Midbrain (tissue), 1 donor: ENCODE measurements at regions not wholly inside any gene's neighbourhood (a gene's known extent, or its start where the extent isn't known, plus 50 kb on each side); places are given as distances from the start of the nearest gene placed in this dataset.
"Not testable (repeated sequence)": the region's sequence is repeated elsewhere in the genome, so short reads cannot be mapped to it uniquely, and the experiment has no call there.

Experiments
- DNase-seq: peaks from one replicate; lab custom pipeline; 2025; lab: John Stamatoyannopoulos, UW

DNA sequence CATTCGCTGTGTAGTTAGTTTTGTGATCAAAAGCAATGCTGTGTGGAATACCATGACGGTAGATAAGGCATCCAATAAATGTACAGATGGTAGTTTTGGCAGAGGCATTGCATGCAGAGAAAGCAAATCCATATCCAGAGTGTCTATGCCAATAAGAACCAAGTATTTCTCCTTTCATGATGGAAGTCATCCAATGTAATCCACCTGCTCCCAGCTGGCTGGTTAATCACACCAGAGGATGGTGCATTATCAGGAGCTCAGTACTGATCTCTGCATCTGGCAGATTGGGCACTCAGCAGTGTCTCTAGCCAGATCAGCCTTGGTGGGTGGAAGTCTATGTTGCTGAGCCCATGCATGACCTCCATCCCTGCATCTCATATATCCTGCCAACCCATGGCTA, 677.7 kb upstream of the NECTIN3 start:
- DNase-seq = no peak

GRCh38 chr3:110397115-110397514, 674.5 kb upstream of the NECTIN3 start:
- DNase-seq = no peak

- no peak for DNase-seq
Observed at GRCh38 chr3:110400315-110400714, 671.3 kb upstream of the NECTIN3 start.

- no peak for DNase-seq
Observed at GRCh38 chr3:110405830-110406585, 665.6 kb upstream of the NECTIN3 start.

DNA sequence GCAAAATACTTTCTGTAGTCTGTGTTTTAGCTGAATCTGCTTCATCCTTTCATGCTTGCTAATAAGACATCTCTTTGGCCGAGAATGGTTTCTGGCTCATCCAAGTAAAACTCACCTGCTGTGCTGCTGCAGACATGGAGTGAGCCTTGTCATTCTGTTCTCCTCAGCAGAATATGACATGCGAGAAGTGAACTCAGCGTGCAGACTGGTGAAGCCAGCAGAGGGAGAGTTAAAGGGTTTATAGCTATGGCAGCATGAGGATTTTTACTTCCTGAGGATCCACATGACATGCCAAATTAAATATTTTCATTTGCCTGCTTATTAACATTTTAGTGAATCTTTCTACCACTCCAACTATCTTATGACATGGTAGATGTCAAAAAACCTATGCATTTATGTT, 658.4 kb upstream of the NECTIN3 start:
- no peak for DNase-seq

- DNase-seq = no peak
Observed at GRCh38 chr3:110413807-110414748, 657.5 kb upstream of the NECTIN3 start.

DNA sequence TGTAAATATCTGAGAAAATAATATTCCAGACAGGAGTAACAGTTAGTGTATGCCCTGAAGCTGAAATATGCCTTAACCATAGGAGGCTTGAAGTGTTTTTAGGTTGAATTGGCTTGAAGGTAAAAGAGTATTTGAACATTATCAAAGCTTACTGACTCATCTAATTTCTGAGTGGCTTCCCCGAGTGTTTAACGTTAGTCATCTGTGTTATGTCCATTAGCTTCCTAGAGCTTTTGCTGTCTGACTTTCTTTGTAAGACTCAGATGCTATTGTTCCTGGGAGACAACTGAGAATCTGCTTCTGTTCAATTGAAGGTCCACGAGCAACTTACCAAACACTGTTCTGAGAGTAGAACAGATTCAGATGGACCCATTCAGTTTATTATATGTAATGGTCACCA, 656.8 kb upstream of the NECTIN3 start:
- DNase-seq = no peak

DNA sequence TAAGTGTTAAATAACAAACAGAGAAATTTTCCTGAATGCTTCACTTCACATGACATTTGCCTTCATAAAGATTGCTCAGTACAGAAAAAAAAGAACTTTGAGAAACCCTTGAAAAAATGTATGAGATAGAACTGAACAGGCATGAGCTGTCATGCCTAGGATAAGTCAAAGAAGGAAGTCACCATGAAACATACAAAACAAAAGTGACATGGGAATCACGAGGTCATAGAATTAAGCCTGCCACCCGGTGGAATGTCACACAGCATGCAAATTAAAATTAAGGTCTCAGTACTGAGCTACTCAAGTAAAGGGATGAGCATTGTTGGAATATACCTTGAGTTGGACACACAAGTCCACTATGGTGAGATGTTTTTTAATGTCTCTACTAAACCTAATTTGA, 652.5 kb upstream of the NECTIN3 start:
- no peak for DNase-seq

DNA sequence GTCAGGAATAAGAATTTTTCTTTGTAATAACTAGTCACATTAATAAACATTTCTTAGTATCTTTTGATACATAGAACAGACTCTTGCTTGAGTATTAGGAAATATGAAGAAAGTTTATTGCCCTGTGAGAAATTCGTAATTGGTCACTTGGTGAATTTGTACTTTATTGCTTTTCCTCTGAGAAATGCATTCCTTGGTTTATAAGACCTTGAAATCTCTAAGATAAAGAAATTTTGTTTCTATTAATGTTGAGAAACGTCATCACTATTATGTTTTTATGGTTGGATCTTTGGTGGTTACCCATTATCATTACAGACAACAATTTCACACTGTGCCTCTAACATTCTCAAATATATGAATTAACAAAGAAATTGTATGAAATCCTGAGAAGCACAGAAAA, 652.0 kb upstream of the NECTIN3 start:
- no peak for DNase-seq

DNA sequence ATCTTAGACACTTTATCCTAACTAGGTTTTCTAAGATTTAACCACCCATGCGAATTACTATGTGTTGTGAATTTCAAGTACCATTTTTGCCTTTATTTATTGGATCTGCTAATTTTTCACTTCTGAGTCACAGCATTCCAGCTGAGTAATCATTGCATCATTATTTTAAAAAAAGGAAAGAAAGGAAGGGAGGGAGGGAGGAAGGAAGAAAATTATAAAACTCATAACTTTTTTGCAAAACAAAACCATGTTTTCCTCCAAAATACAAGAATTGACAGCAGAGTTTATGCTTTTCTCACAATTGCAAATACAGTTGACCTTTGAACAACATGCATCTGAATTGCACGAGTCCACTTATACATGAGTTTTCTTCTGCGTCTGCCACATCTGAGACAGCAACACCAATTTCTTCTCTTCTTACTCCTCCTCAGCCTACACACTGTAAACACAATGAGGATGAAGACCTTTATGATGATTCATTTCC, 651.4 kb upstream of the NECTIN3 start:
- no peak for DNase-seq

DNA sequence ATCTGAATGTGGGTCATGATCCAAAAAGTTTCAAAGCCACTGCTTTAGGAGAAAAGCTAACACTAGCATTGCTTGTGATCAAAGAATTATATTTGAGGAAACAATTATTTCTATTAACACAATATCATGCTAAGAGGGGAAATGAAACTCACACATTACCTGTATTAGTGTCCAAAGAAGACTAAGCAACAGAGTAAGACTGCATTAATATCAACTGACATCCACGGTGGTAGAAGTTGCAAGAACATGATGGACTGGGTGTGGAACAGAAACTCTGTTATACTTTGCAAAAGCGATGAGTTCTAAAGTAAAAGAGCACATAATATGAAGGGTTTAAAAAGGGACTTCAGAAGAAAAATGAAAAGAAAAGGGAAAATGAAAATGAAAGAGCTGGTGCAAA, 648.3 kb upstream of the NECTIN3 start:
- no peak for DNase-seq

DNA sequence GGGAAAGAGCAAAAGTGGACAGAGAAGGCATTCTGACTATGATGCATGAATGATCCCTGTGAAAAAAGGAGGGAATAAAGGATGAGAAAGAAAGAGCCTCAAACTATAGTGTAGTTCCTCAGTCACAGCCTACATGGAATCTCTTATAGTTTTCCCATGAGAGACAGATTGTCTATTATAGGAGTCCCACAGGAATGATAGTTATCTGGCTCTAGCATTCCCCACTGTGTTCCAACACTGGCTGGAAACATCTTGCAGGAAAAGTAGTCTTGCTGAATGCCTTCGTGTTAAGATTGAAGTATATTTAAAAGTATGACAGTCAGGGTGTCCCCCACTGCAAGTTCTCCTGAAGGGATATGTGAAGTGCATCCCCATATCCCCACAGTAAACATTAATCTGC, 641.5 kb upstream of the NECTIN3 start:
- no peak for DNase-seq

- no peak for DNase-seq
Observed at GRCh38 chr3:110436209-110436608, 635.4 kb upstream of the NECTIN3 start.

GRCh38 chr3:110440066-110440653, 631.5 kb upstream of the NECTIN3 start:
- not testable (repeated sequence) for DNase-seq

GRCh38 chr3:110454066-110454465, 617.5 kb upstream of the NECTIN3 start:
- no peak for DNase-seq

DNA sequence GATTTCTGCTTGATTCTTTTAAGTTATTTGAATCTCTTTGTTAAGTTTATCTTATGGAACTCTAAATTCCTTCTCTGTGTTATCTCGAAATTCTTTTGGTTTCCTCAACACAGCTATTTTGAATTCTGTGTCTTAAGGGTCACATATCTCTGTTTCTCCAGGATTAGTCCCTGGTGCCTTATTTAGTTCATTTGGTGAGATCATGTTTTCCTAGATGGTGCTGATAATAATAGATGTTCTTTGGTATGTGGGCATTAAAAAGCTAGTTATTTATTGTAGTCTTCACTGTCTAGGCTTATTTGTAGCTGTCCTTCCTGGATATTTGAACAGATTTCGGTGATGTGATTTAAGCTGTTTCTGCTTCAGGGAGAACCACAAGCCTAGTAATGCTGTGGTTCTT, 615.6 kb upstream of the NECTIN3 start:
- no peak for DNase-seq

DNA sequence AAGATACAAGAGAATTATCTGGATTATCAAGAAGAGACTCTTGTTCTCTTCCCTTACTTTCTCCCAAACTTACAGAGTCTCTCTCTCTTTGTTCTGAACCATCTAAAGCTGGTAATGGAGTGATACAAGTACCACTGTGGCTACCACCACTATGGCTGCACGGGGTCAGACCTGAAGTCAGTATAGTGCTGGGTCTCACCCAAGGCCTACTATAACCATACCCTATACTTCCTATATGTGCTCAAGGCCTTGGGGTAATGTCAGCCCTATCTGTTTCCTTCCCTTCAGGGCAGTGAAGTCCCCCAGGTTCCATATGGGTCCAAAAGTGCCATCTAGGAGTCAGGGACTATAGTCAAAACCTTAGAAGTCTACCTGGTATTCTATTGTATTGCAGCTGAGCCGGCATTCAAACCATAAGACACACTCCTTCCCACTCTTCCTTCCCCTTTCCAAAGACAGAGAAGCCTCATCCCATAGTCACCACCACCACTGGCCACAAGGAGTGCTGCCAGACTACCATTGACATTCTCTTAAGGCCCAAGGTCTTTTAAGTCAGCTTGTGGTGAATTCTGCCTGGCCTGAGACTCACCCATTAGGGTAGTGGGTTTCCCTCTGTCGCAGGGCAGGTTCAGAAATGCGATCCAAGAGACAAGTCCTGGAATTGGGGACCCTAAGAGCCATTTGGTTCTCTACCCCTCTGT, 615.0 kb upstream of the NECTIN3 start:
- no peak for DNase-seq

DNA sequence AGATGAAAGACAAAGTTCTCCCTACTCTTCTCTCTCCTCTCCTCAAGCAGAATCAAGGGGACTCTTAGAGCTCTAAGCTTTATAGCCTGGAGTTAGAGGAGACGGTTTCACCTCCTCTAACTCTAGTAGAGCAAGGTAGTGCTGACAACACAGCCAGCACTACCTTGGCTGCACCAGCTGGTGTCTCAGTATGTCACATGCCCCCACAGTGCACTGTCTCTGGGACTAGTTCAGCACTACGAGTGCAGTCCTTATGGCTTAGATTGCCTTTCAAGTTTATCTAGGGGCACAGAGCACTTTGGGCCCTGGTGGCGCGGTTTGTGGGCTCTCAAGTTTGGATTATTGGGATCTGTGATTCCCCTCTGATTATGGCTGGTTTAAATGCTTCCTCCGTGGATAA, 614.1 kb upstream of the NECTIN3 start:
- no peak for DNase-seq

GRCh38 chr3:110459021-110459420, 612.6 kb upstream of the NECTIN3 start:
- no peak for DNase-seq

DNA sequence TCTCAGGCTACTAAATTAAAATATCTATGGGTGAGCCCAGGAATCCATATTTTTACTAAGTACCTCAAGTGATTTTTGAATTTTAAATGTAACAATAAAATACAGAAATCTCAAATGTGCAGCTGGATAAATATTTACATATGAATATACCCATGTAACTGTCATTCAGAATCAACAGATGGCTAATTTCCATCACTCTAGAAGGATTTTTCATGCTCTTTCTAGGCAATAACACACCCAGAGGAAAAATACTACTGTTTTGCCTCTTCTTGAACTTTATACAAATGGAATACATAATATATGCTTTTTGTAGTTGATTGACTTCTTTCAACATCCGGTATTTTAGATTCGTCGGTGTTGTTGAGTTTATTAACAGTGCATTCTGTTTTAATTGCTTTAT, 601.3 kb upstream of the NECTIN3 start:
- no peak for DNase-seq

GRCh38 chr3:110473405-110473804, 598.2 kb upstream of the NECTIN3 start:
- no peak for DNase-seq

GRCh38 chr3:110474397-110474796, 597.2 kb upstream of the NECTIN3 start:
- DNase-seq = no peak
